H1 (cell line): ENCODE measurements at regions not wholly inside any gene's neighbourhood (a gene's known extent, or its start where the extent isn't known, plus 50 kb on each side); places are given as distances from the start of the nearest gene placed in this dataset.

ENCODE experiments used
- EP300 ChIP-seq, 2 experiments: IDR thresholded peaks; 1 replicate in 1 of 2; 2 replicates in 1 of 2; pipeline ENCODE4 v1.6.1; 2011 to 2012; ENCODE audit warnings: low read depth in 2 of 2, low read length in 2 of 2, mild to moderate bottlenecking in 2 of 2, borderline replicate concordance in 1 of 2, inconsistent platforms in 1 of 2, moderate library complexity in 1 of 2
- EZH2 ChIP-seq: fragments of 200-600 bp; sonication (generic); IDR thresholded peaks from 2 replicates; pipeline ENCODE4 v1.7.1; 2012; ENCODE audit warnings: low read depth, mild to moderate bottlenecking, moderate library complexity, low read length, inconsistent platforms; ENCODE audit not compliant: severe bottlenecking
- KDM4A ChIP-seq: IDR thresholded peaks from one replicate; pipeline ENCODE4 v1.7.1; 2012; ENCODE audit warnings: low read depth, mild to moderate bottlenecking, moderate library complexity, low read length, inconsistent platforms; ENCODE audit not compliant: severe bottlenecking
- POLR2A ChIP-seq, 2 experiments: IDR thresholded peaks; 1 replicate in 1 of 2; 2 replicates in 1 of 2; pipeline ENCODE4 v1.6.1; 2011; ENCODE audit warnings: low read depth in 2 of 2, low read length in 2 of 2, mild to moderate bottlenecking in 2 of 2; ENCODE audit errors: control extremely low read depth in 1 of 2
- RFX5 ChIP-seq: IDR thresholded peaks from 2 replicates; pipeline ENCODE4 v1.6.1; 2011; ENCODE audit warnings: low read depth, low read length, improper control_type of control experiment, borderline replicate concordance
- SRF ChIP-seq: IDR thresholded peaks from 2 replicates; pipeline ENCODE4 v1.6.1; 2011; ENCODE audit warnings: mild to moderate bottlenecking, low read depth, low read length, moderate library complexity
- TF ChIP-seq, protein P1 (sequence below), 3 experiments: IDR thresholded peaks; 1 replicate in 2 of 3; 2 replicates in 1 of 3; pipeline versions ENCODE4 v1.5.1 to v1.6.1; 2011; ENCODE audit warnings: low read length in 3 of 3, mild to moderate bottlenecking in 3 of 3, inconsistent platforms in 2 of 3, low read depth in 1 of 3, moderate library complexity in 1 of 3; ENCODE audit not compliant: insufficient read depth in 1 of 3; ENCODE audit errors: control extremely low read depth in 1 of 3
- TF ChIP-seq, protein P2 (sequence below): IDR thresholded peaks from 2 replicates; pipeline ENCODE4 v1.6.1; 2011; ENCODE audit warnings: low read length, improper control_type of control experiment
- TF ChIP-seq, protein P3 (sequence below): IDR thresholded peaks from 2 replicates; pipeline ENCODE4 v1.6.1; 2012; ENCODE audit warnings: low read length, inconsistent platforms

DNA sequence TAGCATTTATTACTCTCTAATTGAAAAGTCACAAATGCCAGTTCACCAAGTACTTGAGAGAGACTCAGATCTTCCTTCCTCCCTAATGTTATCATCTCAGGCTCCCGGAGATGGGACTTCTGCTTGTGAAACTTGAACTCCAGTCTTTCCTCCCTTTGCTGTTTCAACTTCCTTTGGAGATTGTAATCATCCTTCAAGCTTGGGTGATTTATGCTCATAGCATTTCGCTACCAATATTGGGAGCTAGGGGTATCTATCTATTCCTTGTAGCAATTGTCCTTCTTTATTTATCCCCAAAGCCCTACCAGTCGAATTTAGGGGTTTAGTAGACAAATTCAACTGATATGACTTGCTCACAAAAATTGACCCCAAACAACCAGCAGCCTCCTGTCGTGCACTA is 117.9 kb upstream of the STARD3NL start:
- TF ChIP-seq, protein P1, sequence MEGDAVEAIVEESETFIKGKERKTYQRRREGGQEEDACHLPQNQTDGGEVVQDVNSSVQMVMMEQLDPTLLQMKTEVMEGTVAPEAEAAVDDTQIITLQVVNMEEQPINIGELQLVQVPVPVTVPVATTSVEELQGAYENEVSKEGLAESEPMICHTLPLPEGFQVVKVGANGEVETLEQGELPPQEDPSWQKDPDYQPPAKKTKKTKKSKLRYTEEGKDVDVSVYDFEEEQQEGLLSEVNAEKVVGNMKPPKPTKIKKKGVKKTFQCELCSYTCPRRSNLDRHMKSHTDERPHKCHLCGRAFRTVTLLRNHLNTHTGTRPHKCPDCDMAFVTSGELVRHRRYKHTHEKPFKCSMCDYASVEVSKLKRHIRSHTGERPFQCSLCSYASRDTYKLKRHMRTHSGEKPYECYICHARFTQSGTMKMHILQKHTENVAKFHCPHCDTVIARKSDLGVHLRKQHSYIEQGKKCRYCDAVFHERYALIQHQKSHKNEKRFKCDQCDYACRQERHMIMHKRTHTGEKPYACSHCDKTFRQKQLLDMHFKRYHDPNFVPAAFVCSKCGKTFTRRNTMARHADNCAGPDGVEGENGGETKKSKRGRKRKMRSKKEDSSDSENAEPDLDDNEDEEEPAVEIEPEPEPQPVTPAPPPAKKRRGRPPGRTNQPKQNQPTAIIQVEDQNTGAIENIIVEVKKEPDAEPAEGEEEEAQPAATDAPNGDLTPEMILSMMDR (IDR thresholded peaks at IDR 0.05; ENCODE audit: control extremely low read depth in 1 of 3, insufficient read depth in 1 of 3, low read depth in 1 of 3, low read length in 3 of 3) = no peak
- TF ChIP-seq EP300 (IDR thresholded peaks at IDR 0.05; ENCODE audit: borderline replicate concordance in 1 of 2, low read depth in 2 of 2, low read length in 2 of 2) (no peak), EZH2 (no peak), KDM4A (no peak), POLR2A (IDR thresholded peaks at IDR 0.05; ENCODE audit: control extremely low read depth in 1 of 2, low read depth in 2 of 2, low read length in 2 of 2) (no peak), SRF (no peak), RFX5 (no peak)
- TF ChIP-seq, protein P2, sequence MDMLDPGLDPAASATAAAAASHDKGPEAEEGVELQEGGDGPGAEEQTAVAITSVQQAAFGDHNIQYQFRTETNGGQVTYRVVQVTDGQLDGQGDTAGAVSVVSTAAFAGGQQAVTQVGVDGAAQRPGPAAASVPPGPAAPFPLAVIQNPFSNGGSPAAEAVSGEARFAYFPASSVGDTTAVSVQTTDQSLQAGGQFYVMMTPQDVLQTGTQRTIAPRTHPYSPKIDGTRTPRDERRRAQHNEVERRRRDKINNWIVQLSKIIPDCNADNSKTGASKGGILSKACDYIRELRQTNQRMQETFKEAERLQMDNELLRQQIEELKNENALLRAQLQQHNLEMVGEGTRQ = no peak
- TF ChIP-seq, protein P3, sequence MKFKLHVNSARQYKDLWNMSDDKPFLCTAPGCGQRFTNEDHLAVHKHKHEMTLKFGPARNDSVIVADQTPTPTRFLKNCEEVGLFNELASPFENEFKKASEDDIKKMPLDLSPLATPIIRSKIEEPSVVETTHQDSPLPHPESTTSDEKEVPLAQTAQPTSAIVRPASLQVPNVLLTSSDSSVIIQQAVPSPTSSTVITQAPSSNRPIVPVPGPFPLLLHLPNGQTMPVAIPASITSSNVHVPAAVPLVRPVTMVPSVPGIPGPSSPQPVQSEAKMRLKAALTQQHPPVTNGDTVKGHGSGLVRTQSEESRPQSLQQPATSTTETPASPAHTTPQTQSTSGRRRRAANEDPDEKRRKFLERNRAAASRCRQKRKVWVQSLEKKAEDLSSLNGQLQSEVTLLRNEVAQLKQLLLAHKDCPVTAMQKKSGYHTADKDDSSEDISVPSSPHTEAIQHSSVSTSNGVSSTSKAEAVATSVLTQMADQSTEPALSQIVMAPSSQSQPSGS = no peak
